ENCODE measurements at regions not wholly inside any gene's neighbourhood (a gene's known extent, or its start where the extent isn't known, plus 50 kb on each side); places are given as distances from the start of the nearest gene placed in this dataset.
"Not testable (repeated sequence)": the region's sequence is repeated elsewhere in the genome, so short reads cannot be mapped to it uniquely, and the experiment has no call there.

DNA sequence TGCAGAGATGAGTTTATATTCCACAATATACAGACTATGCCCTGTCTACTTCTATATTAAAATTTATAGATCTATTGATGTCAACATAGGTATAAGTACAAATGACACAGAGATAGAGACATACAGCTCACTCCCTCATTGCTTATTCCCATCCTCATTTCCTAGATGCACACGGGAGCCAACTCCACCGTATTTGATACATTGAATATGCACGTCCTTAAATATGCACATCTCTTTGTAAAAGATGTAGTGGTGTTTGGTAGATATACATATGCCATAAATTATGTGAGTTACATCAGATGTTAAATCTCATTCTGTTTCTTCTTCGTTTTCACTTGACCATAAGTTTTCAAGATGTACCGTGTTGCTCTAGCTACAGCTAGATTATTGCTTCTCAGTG lies 179.2 kb upstream of the RAB6C start:
- Histone ChIP-seq H3K9me3 (ENCODE audit: control insufficient read depth, insufficient read depth, low read length) (no peaks in the 10 kb centered on the region), H3K36me3 (ENCODE audit: control insufficient read depth, insufficient read depth, low read length) (no peaks in the 10 kb centered on the region), H3K4me3 (ENCODE audit: low read depth, low read length) (no peak overlapping the region), H3K27me3 (ENCODE audit: control insufficient read depth, insufficient read depth, low read length) (no peaks in the 10 kb centered on the region), H3K9ac (ENCODE audit: low read depth, low read length) (no peak overlapping the region), H3K4me1 (ENCODE audit: control insufficient read depth, insufficient read depth, low read length) (peaks cover 21% of the 10 kb centered on the region)

DNA sequence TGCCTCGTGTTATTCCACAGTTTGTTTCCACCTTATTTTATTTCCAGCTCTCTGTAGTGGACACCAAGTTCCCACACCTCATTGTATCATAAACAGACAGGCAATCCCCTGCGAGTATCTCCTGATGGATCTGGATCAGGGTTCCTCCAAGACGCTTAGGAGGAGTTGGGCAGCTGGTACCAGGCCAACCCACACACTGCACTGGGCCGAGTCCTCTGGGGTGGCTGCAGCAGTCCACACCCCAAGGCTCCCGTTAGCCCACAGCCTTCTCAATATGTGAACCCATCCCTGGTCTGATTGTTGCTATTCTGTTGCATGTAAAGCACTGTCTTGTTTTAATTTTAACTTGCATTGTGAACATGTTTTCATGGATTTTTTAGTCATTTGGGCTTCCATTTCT lies 178.8 kb upstream of the RAB6C start:
- Histone ChIP-seq H3K9ac (ENCODE audit: low read depth, low read length) (no peak overlapping the region), H3K9me3 (ENCODE audit: control insufficient read depth, insufficient read depth, low read length) (no peaks in the 10 kb centered on the region), H3K4me3 (ENCODE audit: low read depth, low read length) (no peak overlapping the region), H3K36me3 (ENCODE audit: control insufficient read depth, insufficient read depth, low read length) (no peaks in the 10 kb centered on the region), H3K27me3 (ENCODE audit: control insufficient read depth, insufficient read depth, low read length) (no peaks in the 10 kb centered on the region), H3K4me1 (ENCODE audit: control insufficient read depth, insufficient read depth, low read length) (peaks cover 21% of the 10 kb centered on the region)

DNA sequence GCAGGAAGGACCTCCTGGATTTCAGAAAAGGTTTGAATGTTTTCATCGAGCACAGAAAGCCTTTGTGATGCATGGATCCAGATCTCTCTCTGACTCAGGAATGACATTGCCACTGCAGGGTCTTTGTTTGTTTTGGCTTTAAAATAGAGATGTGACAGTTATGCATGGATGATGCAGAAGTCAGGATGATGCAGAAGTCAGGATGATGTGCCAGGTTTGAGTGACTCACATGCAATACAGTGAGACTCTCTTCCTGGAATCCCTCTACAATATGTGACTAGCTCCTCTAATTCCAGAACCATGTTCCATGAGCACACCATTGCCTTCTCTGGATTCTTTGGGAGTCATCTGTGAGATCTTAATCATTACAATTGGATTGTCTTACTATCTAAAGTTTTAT lies 177.9 kb upstream of the RAB6C start:
- Histone ChIP-seq H3K9me3 (ENCODE audit: control insufficient read depth, insufficient read depth, low read length) (no peaks in the 10 kb centered on the region), H3K4me1 (ENCODE audit: control insufficient read depth, insufficient read depth, low read length) (peaks cover 21% of the 10 kb centered on the region), H3K36me3 (ENCODE audit: control insufficient read depth, insufficient read depth, low read length) (no peaks in the 10 kb centered on the region), H3K27me3 (ENCODE audit: control insufficient read depth, insufficient read depth, low read length) (no peaks in the 10 kb centered on the region), H3K9ac (ENCODE audit: low read depth, low read length) (no peak overlapping the region), H3K4me3 (ENCODE audit: low read depth, low read length) (no peak overlapping the region)

DNA sequence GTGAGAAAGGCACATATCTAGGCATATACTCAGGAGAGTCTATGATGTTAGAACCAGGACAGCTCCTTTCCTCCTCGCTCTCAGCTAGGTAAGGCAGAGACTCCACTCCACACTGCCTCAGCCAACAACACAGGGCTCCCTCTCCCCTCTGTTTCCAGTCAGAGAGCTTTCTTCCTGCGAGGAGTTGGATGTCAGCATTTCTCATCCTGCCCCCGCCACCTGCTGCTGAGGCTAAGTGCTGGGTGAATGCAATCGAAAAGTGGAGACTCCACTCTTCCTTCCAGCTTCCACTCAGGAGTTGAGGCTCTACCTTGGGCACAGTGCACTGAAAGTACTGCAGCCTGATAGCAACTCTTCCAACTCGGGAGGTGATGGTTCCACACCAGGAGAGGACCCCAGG lies 177.2 kb upstream of the RAB6C start:
- Histone ChIP-seq H3K9ac (ENCODE audit: low read depth, low read length) (no peak overlapping the region), H3K4me1 (ENCODE audit: control insufficient read depth, insufficient read depth, low read length) (peaks cover 24% of the 10 kb centered on the region), H3K4me3 (ENCODE audit: low read depth, low read length) (no peak overlapping the region), H3K9me3 (ENCODE audit: control insufficient read depth, insufficient read depth, low read length) (no peaks in the 10 kb centered on the region), H3K36me3 (ENCODE audit: control insufficient read depth, insufficient read depth, low read length) (no peaks in the 10 kb centered on the region), H3K27me3 (ENCODE audit: control insufficient read depth, insufficient read depth, low read length) (no peaks in the 10 kb centered on the region)

DNA sequence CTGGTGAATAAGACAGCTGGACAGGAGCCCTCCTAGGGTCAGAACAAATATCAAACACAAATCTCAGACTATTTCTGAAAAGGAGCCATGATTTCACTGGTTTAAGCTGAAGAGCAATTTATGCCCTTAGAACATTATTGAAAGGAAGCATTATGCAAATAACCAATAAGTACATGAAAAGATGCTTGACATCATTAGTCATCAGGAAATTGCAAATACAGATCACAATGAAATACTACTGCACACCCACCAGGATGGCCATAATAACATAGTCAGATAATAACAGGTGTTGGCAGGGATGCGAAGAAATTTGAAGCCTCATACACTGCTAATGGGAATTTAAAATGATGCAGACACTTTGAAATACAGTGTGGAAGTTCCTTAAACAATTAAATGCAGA lies 176.4 kb upstream of the RAB6C start:
- Histone ChIP-seq H3K9me3 (ENCODE audit: control insufficient read depth, insufficient read depth, low read length) (no peaks in the 10 kb centered on the region), H3K4me3 (ENCODE audit: low read depth, low read length) (no peak overlapping the region), H3K4me1 (ENCODE audit: control insufficient read depth, insufficient read depth, low read length) (peaks cover 24% of the 10 kb centered on the region), H3K9ac (ENCODE audit: low read depth, low read length) (no peak overlapping the region), H3K36me3 (ENCODE audit: control insufficient read depth, insufficient read depth, low read length) (no peaks in the 10 kb centered on the region), H3K27me3 (ENCODE audit: control insufficient read depth, insufficient read depth, low read length) (no peaks in the 10 kb centered on the region)

DNA sequence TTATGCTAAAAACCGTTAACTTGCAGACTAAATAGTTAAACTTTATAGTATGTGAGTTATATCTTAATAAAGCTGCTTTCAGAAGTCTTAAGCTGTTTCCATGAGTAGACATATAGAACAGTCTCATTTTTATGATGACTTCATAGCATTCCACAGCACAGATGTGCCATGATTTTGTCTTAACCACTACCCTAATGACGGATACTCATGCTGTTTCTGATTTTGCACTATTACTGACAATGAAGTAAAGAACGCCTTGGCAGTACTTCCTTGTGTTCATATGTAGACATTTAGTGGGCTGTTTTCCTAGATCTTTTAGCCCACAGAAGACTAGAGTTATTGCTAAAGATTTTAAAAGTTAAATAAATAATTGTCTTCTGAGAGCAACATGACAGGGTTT lies 175.6 kb upstream of the RAB6C start:
- H3K9me3 ChIP-seq (ENCODE audit: control insufficient read depth, insufficient read depth, low read length): no peaks in the 10 kb centered on the region
- H3K36me3 ChIP-seq (ENCODE audit: control insufficient read depth, insufficient read depth, low read length): no peaks in the 10 kb centered on the region
- H3K27me3 ChIP-seq (ENCODE audit: control insufficient read depth, insufficient read depth, low read length): no peaks in the 10 kb centered on the region
- no peak overlapping the region for H3K9ac ChIP-seq (ENCODE audit: low read depth, low read length)
- peaks cover 24% of the 10 kb centered on the region for H3K4me1 ChIP-seq (ENCODE audit: control insufficient read depth, insufficient read depth, low read length)
- H3K4me3 ChIP-seq (ENCODE audit: low read depth, low read length): no peak overlapping the region

DNA sequence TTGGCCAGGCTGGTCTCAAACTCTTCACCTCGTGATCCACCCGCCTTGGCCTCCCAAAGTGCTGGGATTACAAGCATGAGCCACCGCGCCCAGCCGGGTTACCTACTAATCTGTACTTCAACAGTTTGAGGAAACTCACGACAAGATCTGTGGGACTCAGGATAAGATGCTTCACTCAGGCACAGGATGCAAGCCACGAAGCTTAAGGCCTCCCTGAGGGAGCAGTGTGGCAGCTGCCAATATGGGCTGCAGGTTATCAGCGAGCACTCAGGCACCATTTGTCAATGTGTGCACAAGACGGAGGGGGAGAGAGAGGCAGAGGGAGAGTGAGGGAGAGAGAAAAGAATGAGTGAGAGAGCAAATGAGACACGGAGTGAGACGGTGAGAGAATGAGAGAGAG lies 173.6 kb upstream of the RAB6C start:
- Histone ChIP-seq H3K36me3 (ENCODE audit: control insufficient read depth, insufficient read depth, low read length) (no peaks in the 10 kb centered on the region), H3K27me3 (ENCODE audit: control insufficient read depth, insufficient read depth, low read length) (no peaks in the 10 kb centered on the region), H3K4me3 (ENCODE audit: low read depth, low read length) (no peak overlapping the region), H3K9me3 (ENCODE audit: control insufficient read depth, insufficient read depth, low read length) (no peaks in the 10 kb centered on the region), H3K9ac (ENCODE audit: low read depth, low read length) (no peak overlapping the region), H3K4me1 (ENCODE audit: control insufficient read depth, insufficient read depth, low read length) (peaks cover 24% of the 10 kb centered on the region)

DNA sequence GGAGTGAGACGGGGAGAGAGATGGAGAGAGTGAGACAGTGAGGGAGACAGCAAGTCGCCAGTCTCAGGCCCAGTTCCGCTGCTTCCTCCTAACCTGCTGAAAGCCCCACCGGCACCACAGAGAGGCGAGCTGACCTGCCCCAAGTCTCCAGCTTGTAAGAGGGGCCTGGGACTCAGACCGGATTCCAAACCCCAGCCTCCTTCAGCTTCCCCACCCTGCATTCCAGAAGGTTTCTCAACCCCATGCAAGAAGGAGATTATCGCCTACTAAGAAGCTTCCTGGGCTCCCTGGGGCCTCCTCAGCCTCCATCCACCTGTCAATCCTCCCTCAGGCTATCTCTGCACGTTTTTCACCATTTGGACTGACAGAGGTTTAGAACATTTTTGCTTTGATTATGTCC lies 173.1 kb upstream of the RAB6C start:
- H3K4me3 ChIP-seq (ENCODE audit: low read depth, low read length): no peak overlapping the region
- peaks cover 19% of the 10 kb centered on the region for H3K4me1 ChIP-seq (ENCODE audit: control insufficient read depth, insufficient read depth, low read length)
- H3K36me3 ChIP-seq (ENCODE audit: control insufficient read depth, insufficient read depth, low read length): no peaks in the 10 kb centered on the region
- H3K27me3 ChIP-seq (ENCODE audit: control insufficient read depth, insufficient read depth, low read length): no peaks in the 10 kb centered on the region
- H3K9ac ChIP-seq (ENCODE audit: low read depth, low read length): no peak overlapping the region
- no peaks in the 10 kb centered on the region for H3K9me3 ChIP-seq (ENCODE audit: control insufficient read depth, insufficient read depth, low read length)

DNA sequence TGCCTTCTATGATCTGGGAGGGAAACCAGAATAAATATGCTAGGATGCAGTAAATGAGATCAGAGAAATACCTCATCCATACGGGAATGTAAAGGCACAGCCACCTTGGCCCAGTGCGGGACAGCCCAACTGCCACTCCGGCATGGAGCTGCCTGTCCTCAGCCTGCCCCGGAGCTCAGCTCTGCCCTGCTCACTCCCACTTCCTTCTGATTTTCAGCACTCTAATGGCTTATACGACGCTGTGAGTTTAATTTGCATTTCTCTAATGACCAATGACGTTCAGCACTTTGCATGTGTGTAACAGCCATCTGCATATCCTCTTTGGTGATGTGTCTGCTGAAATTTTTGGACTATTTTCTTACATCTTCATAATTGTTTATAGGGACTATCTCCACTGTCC lies 172.5 kb upstream of the RAB6C start:
- H3K4me1 ChIP-seq (ENCODE audit: control insufficient read depth, insufficient read depth, low read length): peaks cover 13% of the 10 kb centered on the region
- no peaks in the 10 kb centered on the region for H3K9me3 ChIP-seq (ENCODE audit: control insufficient read depth, insufficient read depth, low read length)
- no peak overlapping the region for H3K4me3 ChIP-seq (ENCODE audit: low read depth, low read length)
- no peak overlapping the region for H3K9ac ChIP-seq (ENCODE audit: low read depth, low read length)
- no peaks in the 10 kb centered on the region for H3K27me3 ChIP-seq (ENCODE audit: control insufficient read depth, insufficient read depth, low read length)
- no peaks in the 10 kb centered on the region for H3K36me3 ChIP-seq (ENCODE audit: control insufficient read depth, insufficient read depth, low read length)

DNA sequence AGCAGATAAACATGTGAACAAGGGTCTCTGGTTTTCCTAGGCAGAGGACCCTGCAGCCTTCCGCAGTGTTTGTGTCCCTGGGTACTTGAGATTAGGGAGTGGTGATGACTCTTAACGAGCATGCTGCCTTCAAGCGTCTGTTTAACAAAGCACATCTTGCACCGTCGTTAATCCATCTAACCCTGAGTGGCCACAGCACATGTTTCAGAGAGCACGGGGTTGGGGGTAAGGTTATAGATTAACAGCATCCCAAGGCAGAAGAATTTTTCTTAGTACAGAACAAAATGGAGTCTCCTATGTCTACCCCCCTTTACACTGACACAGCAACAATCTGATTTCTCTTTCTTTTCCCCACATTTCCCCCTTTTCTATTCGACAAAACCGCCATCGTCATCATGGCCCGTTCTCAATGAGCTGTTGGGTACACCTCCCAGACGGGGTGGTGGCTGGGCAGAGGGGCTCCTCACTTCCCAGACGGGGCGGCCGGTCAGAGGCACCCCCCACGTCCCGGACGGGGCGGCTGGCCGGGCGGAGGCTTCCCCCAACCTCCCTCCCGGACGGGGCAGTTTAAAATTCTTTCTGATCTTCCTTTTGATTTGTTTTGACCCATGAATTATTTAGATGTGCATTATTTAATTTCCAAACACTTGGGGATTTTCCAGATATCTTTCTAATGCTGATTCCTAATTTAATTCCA lies 171.7 kb upstream of the RAB6C start:
- not testable (repeated sequence) for H3K4me1 ChIP-seq (ENCODE audit: control insufficient read depth, insufficient read depth, low read length); H3K36me3 ChIP-seq (ENCODE audit: control insufficient read depth, insufficient read depth, low read length); H3K4me3 ChIP-seq (ENCODE audit: low read depth, low read length); H3K27me3 ChIP-seq (ENCODE audit: control insufficient read depth, insufficient read depth, low read length); H3K9me3 ChIP-seq (ENCODE audit: control insufficient read depth, insufficient read depth, low read length); H3K9ac ChIP-seq (ENCODE audit: low read depth, low read length)

DNA sequence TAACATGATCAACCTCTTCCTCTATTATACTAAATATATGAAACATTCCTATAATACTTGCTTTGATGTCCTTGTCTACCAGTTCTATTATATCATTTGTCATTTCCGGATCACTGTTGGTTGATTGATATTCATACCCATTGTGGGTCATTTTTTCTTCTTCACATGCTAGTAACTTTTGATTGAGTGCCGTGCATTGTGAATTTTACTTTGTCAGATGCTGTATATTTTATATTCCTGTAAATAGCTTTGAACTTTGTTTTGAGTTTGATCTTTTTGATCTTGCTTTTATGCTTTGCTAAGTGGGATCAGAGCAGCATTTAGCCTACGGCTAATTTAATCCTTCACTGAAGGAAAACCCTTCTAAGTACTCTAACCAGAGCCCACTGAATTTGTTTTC lies 168.9 kb upstream of the RAB6C start:
- no peaks in the 10 kb centered on the region for H3K27me3 ChIP-seq (ENCODE audit: control insufficient read depth, insufficient read depth, low read length)
- no peaks in the 10 kb centered on the region for H3K9me3 ChIP-seq (ENCODE audit: control insufficient read depth, insufficient read depth, low read length)
- peaks cover 3% of the 10 kb centered on the region for H3K4me1 ChIP-seq (ENCODE audit: control insufficient read depth, insufficient read depth, low read length)
- H3K4me3 ChIP-seq (ENCODE audit: low read depth, low read length): no peak overlapping the region
- no peaks in the 10 kb centered on the region for H3K36me3 ChIP-seq (ENCODE audit: control insufficient read depth, insufficient read depth, low read length)
- H3K9ac ChIP-seq (ENCODE audit: low read depth, low read length): no peak overlapping the region

DNA sequence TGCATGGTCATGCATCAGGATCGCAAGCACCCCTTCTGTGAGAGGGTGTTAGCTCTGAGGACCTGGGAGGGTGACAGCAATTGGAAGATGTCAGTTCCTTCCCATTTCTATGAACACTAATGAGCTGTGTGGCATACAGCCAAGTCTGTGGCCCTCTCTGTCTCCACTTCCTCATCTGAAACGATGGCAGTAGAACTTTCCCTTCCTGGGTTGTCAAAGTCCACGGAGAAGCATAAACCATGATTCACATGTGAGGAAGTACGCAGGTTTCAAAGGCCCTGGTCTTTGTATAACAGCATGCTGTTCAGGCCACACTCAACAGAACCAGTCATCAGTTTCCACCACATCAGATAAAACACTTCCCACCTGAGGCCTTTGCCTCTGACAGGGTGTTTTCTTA lies 167.4 kb upstream of the RAB6C start:
- H3K9ac ChIP-seq (ENCODE audit: low read depth, low read length): no peak overlapping the region

More for the DNA sequence above, 167.4 kb upstream of the RAB6C start:
- no peak overlapping the region for H3K4me3 ChIP-seq (ENCODE audit: low read depth, low read length)
- peaks cover 1% of the 10 kb centered on the region for H3K4me1 ChIP-seq (ENCODE audit: control insufficient read depth, insufficient read depth, low read length)
- no peaks in the 10 kb centered on the region for H3K9me3 ChIP-seq (ENCODE audit: control insufficient read depth, insufficient read depth, low read length)
- H3K27me3 ChIP-seq (ENCODE audit: control insufficient read depth, insufficient read depth, low read length): no peaks in the 10 kb centered on the region
- no peaks in the 10 kb centered on the region for H3K36me3 ChIP-seq (ENCODE audit: control insufficient read depth, insufficient read depth, low read length)
